ENCODE measurements at regions not wholly inside any gene's neighbourhood (a gene's known extent, or its start where the extent isn't known, plus 50 kb on each side); places are given as distances from the start of the nearest gene placed in this dataset.
A peak's percentile ranks its signal among the peaks of the same experiment; 100 is the strongest.

- peak; percentile 90 for DNase-seq (ENCODE audit: low read depth)
- TF ChIP-seq, protein P1, sequence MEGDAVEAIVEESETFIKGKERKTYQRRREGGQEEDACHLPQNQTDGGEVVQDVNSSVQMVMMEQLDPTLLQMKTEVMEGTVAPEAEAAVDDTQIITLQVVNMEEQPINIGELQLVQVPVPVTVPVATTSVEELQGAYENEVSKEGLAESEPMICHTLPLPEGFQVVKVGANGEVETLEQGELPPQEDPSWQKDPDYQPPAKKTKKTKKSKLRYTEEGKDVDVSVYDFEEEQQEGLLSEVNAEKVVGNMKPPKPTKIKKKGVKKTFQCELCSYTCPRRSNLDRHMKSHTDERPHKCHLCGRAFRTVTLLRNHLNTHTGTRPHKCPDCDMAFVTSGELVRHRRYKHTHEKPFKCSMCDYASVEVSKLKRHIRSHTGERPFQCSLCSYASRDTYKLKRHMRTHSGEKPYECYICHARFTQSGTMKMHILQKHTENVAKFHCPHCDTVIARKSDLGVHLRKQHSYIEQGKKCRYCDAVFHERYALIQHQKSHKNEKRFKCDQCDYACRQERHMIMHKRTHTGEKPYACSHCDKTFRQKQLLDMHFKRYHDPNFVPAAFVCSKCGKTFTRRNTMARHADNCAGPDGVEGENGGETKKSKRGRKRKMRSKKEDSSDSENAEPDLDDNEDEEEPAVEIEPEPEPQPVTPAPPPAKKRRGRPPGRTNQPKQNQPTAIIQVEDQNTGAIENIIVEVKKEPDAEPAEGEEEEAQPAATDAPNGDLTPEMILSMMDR (IDR thresholded peaks at IDR 0.05; ENCODE audit: insufficient read depth, low read depth, low read length, missing control alignments) = peak; percentile 81
- no peak overlapping the region for H3K4me3 ChIP-seq (ENCODE audit: low read depth, low read length)
Observed at GRCh38 chr15:85296615-85297402, 83.6 kb upstream of the AKAP13 start.

DNA sequence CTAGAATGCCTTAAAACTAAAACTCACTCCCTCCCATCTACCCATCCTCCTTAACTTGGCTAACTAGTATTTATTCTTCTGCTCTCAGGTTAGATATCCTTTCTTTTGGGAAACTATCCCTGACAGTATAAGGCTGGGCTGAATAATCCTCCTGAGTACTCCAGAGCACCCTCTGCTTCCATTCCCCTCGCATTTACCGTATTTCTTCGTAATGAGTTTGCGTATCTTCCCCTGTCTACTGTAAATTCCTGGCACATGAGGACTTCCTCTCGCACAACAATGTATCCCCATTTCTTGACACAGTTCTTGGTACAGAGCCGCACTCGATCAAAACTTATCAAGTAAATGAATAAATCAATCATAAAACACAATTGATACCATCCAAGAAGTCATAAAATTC, 82.9 kb upstream of the AKAP13 start:
- DNase-seq (ENCODE audit: low read depth) = no peak
- H3K4me3 ChIP-seq (ENCODE audit: low read depth, low read length) = no peak overlapping the region
- TF ChIP-seq, protein P1 (IDR thresholded peaks at IDR 0.05; ENCODE audit: insufficient read depth, low read depth, low read length, missing control alignments) = no peak

GRCh38 chr15:85298366-85298765, 82.0 kb upstream of the AKAP13 start:
- TF ChIP-seq, protein P1 (IDR thresholded peaks at IDR 0.05; ENCODE audit: insufficient read depth, low read depth, low read length, missing control alignments) = no peak

GRCh38 chr15:85298941-85299340, 81.5 kb upstream of the AKAP13 start:
- TF ChIP-seq, protein P1 (IDR thresholded peaks at IDR 0.05; ENCODE audit: insufficient read depth, low read depth, low read length, missing control alignments) = no peak
- no peak for DNase-seq (ENCODE audit: low read depth)

More at GRCh38 chr15:85298366-85298765, 82.0 kb upstream of the AKAP13 start:
- no peak overlapping the region for H3K4me3 ChIP-seq (ENCODE audit: low read depth, low read length)
- DNase-seq (ENCODE audit: low read depth) = no peak

GRCh38 chr15:85302271-85302670, 78.1 kb upstream of the AKAP13 start:
- peak; percentile 30 for DNase-seq (ENCODE audit: low read depth)
- TF ChIP-seq, protein P1 (IDR thresholded peaks at IDR 0.05; ENCODE audit: insufficient read depth, low read depth, low read length, missing control alignments) = no peak
- no peak overlapping the region for H3K4me3 ChIP-seq (ENCODE audit: low read depth, low read length)

More at GRCh38 chr15:85298941-85299340, 81.5 kb upstream of the AKAP13 start:
- no peak overlapping the region for H3K4me3 ChIP-seq (ENCODE audit: low read depth, low read length)

GRCh38 chr15:85305050-85305449, 75.4 kb upstream of the AKAP13 start:
- no peak for DNase-seq (ENCODE audit: low read depth)
- no peak overlapping the region for H3K4me3 ChIP-seq (ENCODE audit: low read depth, low read length)
- TF ChIP-seq, protein P1 (IDR thresholded peaks at IDR 0.05; ENCODE audit: insufficient read depth, low read depth, low read length, missing control alignments) = no peak

Data from GM12865 (cell line).